ENCODE measurements at regions not wholly inside any gene's neighbourhood (a gene's known extent, or its start where the extent isn't known, plus 50 kb on each side); places are given as distances from the start of the nearest gene placed in this dataset.

DNA sequence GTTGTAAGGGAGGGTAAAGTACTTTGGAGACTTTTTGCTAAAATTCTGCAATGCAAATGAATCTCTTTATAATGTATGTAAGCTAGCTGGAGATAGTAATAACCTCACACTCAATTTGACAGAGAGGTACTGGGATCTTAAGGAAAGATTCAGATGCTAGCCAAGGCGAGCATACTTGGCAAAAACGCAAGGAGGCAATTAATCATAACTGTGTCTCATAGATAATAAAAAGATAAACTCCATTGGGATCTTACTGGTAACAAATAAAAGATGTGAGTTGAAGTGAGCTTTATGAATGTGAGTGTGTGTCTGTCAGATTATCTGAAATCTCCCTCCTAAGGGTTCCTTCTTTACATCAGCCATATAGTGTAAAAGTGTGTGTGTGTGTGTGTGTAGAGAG lies 533.0 kb downstream of the TMX3 start:
- Histone ChIP-seq H3K4me1 (replicated peaks in 1 of 4; ENCODE audit: control insufficient read depth in 3 of 4, insufficient read depth in 4 of 4, low read length in 3 of 4) (no peaks in the 10 kb centered on the region), H4K20me1 (replicated peaks in 1 of 2; ENCODE audit: control insufficient read depth in 1 of 2, insufficient read depth in 2 of 2, low read length in 2 of 2) (no peaks in the 10 kb centered on the region), H3K27ac (ENCODE audit: low read depth, low read length) (no peak overlapping the region), H2AFZ (ENCODE audit: low read length) (no peak overlapping the region), H3K23me2 (ENCODE audit: low read depth, low read length) (no peaks in the 10 kb centered on the region), H3K18ac (ENCODE audit: extremely low read depth, low read length) (no peak overlapping the region), H4K8ac (ENCODE audit: extremely low read depth, insufficient read depth, low read length) (no peak overlapping the region), H3K79me2 (ENCODE audit: control insufficient read depth in 1 of 2, insufficient read depth in 2 of 2, low read length in 2 of 2) (no peaks in the 10 kb centered on the region), H2BK20ac (ENCODE audit: low read length) (no peak overlapping the region), H3K9ac (replicated peaks in 1 of 4; ENCODE audit: extremely low read depth in 1 of 4, low read depth in 3 of 4, low read length in 3 of 4) (no peak overlapping the region), H2AK5ac (ENCODE audit: low read depth, low read length) (no peak overlapping the region), H2BK12ac (ENCODE audit: low read depth, low read length) (no peak overlapping the region), H3K79me1 (ENCODE audit: low read depth, low read length) (no peaks in the 10 kb centered on the region), H2BK15ac (ENCODE audit: low read length) (no peak overlapping the region), H3K4ac (replicated peaks; ENCODE audit: insufficient read length, low read depth, low read length) (no peak overlapping the region), H3K23ac (ENCODE audit: insufficient read length) (no peak overlapping the region), H3K36me3 (ENCODE audit: control insufficient read depth in 2 of 4, insufficient read depth in 4 of 4, low read length in 3 of 4) (no peaks in the 10 kb centered on the region), H2BK5ac (ENCODE audit: low read depth, low read length) (no peak overlapping the region), H3K9me3 (ENCODE audit: insufficient read depth in 2 of 2, low read depth in 1 of 2, low read length in 1 of 2) (no peaks in the 10 kb centered on the region), H2BK120ac (replicated peaks; ENCODE audit: low read depth, low read length) (no peak overlapping the region), H3K14ac (ENCODE audit: insufficient read length) (no peak overlapping the region), H3K4me2 (ENCODE audit: insufficient read depth in 1 of 2, low read depth in 2 of 2, low read length in 2 of 2) (no peak overlapping the region), H4K5ac (ENCODE audit: insufficient read length, low read depth, low read length) (no peak overlapping the region), H3K4me3 (ENCODE audit: extremely low read depth in 1 of 4, insufficient read depth in 2 of 4, low read depth in 3 of 4, low read length in 4 of 4) (no peak overlapping the region), H3K27me3 (replicated peaks in 1 of 4; ENCODE audit: control insufficient read depth in 3 of 4, extremely low read depth in 1 of 4, insufficient read depth in 3 of 4, low read length in 3 of 4) (no peaks in the 10 kb centered on the region), H4K91ac (replicated peaks; ENCODE audit: insufficient read length, low read length) (no peak overlapping the region), H3K56ac (replicated peaks; ENCODE audit: insufficient read length, low read depth, low read length) (no peak overlapping the region)
- CTCF ChIA-PET (ENCODE audit: partially characterized antibody): interaction anchor here (0.9 to 1.2 kb wide), 2 partner anchors 9 to 10 kb away, joined by 3 to 4 read pairs; no protein-coding TSS in a partner anchor
- WGBS, 2 experiments (ENCODE audit: extremely low coverage in 1 of 2, insufficient coverage in 1 of 2, insufficient read length in 1 of 2, insufficient replicate concordance in 2 of 2, low coverage in 1 of 2, low lambda C conversion rate in 2 of 2, missing lambda C conversion rate in 1 of 2): 89% methylated on average over 2 of the region's 2 CpGs; no CpG with 5 or more reads in 1 of the 2 experiments
- DNase-seq (ENCODE audit: low read depth in 1 of 2, low spot score in 2 of 2): no peak
- TF ChIP-seq EZH2 (IDR thresholded peaks at IDR 0.05; ENCODE audit: low read depth, low read length, severe bottlenecking) (no peak), RBBP5 (IDR thresholded peaks at IDR 0.05; ENCODE audit: borderline replicate concordance, low read depth, low read length) (no peak)
- no peak for FAIRE-seq
- POLR2A ChIA-PET (ENCODE audit: partially characterized antibody): no interaction called here
